ENCODE measurements at regions not wholly inside any gene's neighbourhood (a gene's known extent, or its start where the extent isn't known, plus 50 kb on each side); places are given as distances from the start of the nearest gene placed in this dataset.
A peak's percentile ranks its signal among the peaks of the same experiment; 100 is the strongest.

DNA sequence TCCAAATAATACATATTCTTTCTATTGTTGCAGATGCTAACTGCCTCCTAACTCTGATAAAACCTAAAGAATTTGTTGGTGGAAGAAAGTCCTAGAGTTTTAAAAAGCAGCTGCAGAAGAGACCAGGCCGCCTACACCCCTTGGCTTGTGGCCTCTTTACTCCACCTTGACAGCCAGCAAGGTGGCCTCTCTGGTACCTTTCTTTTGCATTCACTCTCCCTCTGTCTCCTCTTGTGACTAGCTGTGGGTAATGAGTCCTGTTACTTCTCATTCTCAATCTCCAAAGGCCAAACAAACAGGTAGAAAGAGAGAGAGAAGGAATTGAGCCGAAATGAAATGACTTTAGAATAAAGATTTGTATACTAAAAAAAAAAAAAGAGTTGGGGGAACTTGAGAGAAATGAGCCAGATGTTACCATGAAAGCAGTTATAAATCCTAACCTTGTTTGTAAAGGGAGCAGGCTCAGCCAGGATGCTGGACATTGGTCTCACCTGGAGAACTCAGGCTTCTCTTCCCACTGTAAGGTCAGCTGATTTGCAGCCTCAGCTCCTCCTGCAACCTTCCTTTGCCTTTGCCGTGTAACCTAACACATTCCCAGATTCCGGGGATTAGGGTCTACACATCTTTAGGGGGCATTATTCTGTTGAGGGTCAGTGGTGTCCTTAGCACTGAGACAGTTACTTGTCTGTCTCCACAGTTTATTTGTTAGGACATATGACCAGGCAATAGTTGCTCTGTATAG lies 164.1 kb upstream of the IRF2BP2 start:
- no peaks in the 10 kb centered on the region for H3K9me3 ChIP-seq
- no peak for DNase-seq (ENCODE audit: low spot score in 2 of 2)
- H3K27me3 ChIP-seq = peaks cover 0 to 23% of the 10 kb centered on the region in 2 donors
- no peak overlapping the region for H3K4me3 ChIP-seq
- H3K36me3 ChIP-seq = no peaks in the 10 kb centered on the region
- no peaks in the 10 kb centered on the region for H3K4me1 ChIP-seq
- intact Hi-C loops (cut with DNase I; ENCODE audit: low total_unique reads) = no loop called here
- H3K27ac ChIP-seq = no peak overlapping the region
- TF ChIP-seq, protein P1, sequence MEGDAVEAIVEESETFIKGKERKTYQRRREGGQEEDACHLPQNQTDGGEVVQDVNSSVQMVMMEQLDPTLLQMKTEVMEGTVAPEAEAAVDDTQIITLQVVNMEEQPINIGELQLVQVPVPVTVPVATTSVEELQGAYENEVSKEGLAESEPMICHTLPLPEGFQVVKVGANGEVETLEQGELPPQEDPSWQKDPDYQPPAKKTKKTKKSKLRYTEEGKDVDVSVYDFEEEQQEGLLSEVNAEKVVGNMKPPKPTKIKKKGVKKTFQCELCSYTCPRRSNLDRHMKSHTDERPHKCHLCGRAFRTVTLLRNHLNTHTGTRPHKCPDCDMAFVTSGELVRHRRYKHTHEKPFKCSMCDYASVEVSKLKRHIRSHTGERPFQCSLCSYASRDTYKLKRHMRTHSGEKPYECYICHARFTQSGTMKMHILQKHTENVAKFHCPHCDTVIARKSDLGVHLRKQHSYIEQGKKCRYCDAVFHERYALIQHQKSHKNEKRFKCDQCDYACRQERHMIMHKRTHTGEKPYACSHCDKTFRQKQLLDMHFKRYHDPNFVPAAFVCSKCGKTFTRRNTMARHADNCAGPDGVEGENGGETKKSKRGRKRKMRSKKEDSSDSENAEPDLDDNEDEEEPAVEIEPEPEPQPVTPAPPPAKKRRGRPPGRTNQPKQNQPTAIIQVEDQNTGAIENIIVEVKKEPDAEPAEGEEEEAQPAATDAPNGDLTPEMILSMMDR (IDR thresholded peaks at IDR 0.05) = no peak
- TF ChIP-seq POLR2AphosphoS5 (IDR thresholded peaks at IDR 0.05) (no peak), POLR2A (IDR thresholded peaks at IDR 0.05) (no peak)

DNA sequence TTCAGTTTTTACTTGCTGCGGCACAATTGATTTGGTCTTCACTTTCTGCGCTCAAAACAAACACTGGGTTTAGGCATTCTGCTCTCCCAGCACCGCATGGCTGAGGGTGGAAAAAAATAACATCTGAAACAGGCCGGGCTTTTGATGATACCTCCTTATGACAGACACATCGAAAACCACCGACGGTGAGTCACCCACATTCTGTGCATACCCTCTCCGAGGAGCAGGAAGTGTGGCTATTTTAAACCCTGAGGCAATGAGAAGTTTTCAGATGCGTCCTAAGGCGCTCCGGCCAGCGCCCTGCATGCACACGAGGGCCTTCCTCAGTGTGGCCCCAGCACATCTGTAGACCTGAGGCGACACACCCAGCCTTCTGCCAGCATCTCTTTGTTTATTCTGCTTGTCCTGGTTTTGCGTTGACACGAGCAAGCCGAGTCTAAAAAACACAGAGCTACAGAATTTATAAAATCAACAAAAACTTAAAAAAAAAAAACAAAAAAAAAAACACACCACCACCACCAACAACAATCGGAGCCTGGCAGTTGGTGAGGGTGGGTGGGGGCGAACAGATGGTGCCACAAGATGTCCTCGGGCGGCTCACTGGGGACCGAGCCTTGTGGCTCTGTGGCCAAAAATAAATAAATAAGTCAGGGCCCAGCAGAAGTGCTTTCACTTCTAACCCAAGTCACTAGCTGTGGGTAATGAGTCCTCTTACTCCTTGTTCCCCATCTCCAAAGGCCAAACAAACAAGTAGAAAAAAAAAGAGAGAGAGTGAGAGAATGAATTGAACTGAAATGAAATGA lies 162.6 kb upstream of the IRF2BP2 start:
- DNase-seq (ENCODE audit: low spot score in 2 of 2) = peak; percentile 58 to 85
- peak; percentile 53 to 77 (median 73) for TF ChIP-seq POLR2AphosphoS5 (IDR thresholded peaks at IDR 0.05)
- TF ChIP-seq, protein P1 (IDR thresholded peaks at IDR 0.05) = no peak
- no peaks in the 10 kb centered on the region for H3K9me3 ChIP-seq
- peaks cover 0 to 12% of the 10 kb centered on the region in 2 donors for H3K27me3 ChIP-seq
- peak overlapping the region; percentile 65 to 66 for H3K27ac ChIP-seq
- no peaks in the 10 kb centered on the region for H3K36me3 ChIP-seq
- no peak overlapping the region for H3K4me3 ChIP-seq
- no peaks in the 10 kb centered on the region for H3K4me1 ChIP-seq
- intact Hi-C loops (cut with DNase I; ENCODE audit: low total_unique reads) = no loop called here

DNA sequence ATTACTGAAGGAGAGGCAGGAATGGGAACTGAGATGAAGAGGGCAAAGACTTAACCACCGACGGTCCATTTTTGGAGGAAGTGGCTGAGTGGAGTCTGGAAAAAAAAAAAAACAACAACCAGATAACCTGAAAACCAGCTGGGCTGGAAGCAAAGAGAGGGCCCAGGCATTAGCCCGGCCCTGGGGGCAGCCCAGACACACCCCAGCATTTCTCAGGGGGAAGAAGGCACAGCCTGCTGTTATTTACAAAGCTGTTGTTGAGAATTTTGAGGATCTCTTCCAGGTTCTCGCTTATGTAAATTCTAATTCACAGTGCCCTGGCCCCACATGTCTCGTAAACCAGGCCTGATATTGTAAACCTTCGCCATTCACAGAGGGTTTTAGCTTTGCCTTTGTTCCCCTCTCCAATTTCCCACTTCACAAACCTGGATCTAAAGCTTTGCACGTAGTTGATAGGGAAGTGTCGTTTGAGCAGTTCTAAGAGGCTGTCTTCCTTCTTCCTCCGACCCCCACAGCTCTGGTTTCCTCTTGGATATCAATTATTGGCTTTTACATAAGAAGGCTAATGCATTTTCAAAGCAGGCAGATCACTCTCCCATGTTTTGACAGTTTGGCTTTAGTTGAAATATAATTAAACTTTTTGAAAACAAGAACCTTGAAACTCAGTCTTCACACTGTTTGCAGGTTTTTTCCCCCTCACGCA lies 161.8 kb upstream of the IRF2BP2 start:
- H3K4me3 ChIP-seq = no peak overlapping the region
- TF ChIP-seq POLR2AphosphoS5 (IDR thresholded peaks at IDR 0.05) = no peak
- no peak for TF ChIP-seq POLR2A (IDR thresholded peaks at IDR 0.05)
- TF ChIP-seq, protein P1 (IDR thresholded peaks at IDR 0.05) = no peak
- no peaks in the 10 kb centered on the region for H3K9me3 ChIP-seq

DNA sequence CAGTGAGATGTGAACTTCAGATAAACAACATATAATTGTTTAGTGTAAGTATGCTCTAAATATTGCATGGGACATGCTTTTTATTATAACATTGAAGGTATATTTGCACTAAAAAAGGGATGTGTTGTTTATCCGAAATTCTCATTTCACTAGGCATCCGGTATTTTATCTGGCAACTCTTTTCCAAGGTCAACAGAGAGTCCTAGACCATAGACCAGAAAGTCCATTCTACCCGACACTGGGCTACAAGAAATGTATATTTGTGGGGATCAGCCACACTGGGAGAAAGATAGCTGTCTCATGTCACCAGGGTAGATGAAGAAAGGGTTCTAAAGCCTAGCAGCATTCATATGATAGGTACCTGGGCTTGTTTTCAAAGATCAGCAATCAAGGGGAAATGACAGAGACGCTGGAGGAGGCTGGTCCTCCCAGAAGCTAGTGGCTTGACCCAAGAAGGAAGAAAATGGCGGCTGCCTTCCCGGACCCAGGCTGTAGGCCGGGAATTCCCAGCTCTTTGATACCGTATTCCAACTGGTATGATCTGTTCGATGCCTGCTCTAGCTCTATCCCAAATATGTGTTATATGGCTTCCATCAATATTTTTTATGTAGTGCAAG lies 161.1 kb upstream of the IRF2BP2 start:
- no peak for TF ChIP-seq POLR2A (IDR thresholded peaks at IDR 0.05)
- TF ChIP-seq POLR2AphosphoS5 (IDR thresholded peaks at IDR 0.05) = no peak
- TF ChIP-seq, protein P1 (IDR thresholded peaks at IDR 0.05) = no peak
- no peak overlapping the region for H3K4me3 ChIP-seq
- H3K36me3 ChIP-seq = no peaks in the 10 kb centered on the region
- intact Hi-C loops (cut with DNase I; ENCODE audit: low total_unique reads) = no loop called here
- H3K27me3 ChIP-seq = no peaks in the 10 kb centered on the region
- H3K27ac ChIP-seq = peak overlapping the region in 1 of 2 donors; percentile 66
- DNase-seq (ENCODE audit: low spot score in 2 of 2) = no peak
- H3K4me1 ChIP-seq = no peaks in the 10 kb centered on the region
- no peaks in the 10 kb centered on the region for H3K9me3 ChIP-seq

More for the DNA sequence above, 161.8 kb upstream of the IRF2BP2 start:
- no peak for DNase-seq (ENCODE audit: low spot score in 2 of 2)
- intact Hi-C loops (cut with DNase I; ENCODE audit: low total_unique reads) = no loop called here
- no peaks in the 10 kb centered on the region for H3K4me1 ChIP-seq
- peaks cover 0 to 5% of the 10 kb centered on the region in 2 donors for H3K27me3 ChIP-seq
- peak overlapping the region; percentile 65 to 66 for H3K27ac ChIP-seq
- H3K36me3 ChIP-seq = no peaks in the 10 kb centered on the region

Data from breast epithelium (tissue), 4 donors.